ENCODE measurements at regions not wholly inside any gene's neighbourhood (a gene's known extent, or its start where the extent isn't known, plus 50 kb on each side); places are given as distances from the start of the nearest gene placed in this dataset.

DNA sequence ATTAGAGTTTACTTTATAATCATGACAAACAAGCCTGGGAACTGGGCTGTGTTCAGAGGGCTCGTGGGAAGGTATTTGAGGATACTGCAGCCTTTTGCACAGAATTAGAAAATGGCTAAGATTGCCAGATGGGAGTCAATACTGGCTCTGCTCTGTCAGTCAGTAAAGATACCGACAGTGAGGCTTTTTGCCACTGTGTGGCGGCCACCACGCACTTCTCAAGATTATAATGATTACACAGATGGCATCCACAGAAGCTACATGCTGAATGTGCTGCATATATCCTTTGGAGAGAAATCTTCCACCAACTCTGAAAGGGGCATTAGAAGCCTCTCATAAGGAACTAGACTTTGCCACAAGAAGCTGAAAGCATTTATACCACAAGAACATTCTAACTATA lies 213.4 kb upstream of the PTBP2 start:
- Mint-ChIP-seq H3K4me3 (no peak overlapping the region), H3K36me3 (ENCODE audit: low read depth) (no peaks in the 10 kb centered on the region), H3K27ac (no peak overlapping the region), H3K4me1 (no peaks in the 10 kb centered on the region), H3K9me3 (ENCODE audit: low read depth) (no peaks in the 10 kb centered on the region), H3K27me3 (peaks cover 2% of the 10 kb centered on the region)
- no peak for DNase-seq
- ATAC-seq, result no peak
- ChIA-PET POLR2A (no interaction called here), CTCF (no interaction called here)
- intact Hi-C loops (cut with DNase I, micrococcal nuclease), result no loop called here

DNA sequence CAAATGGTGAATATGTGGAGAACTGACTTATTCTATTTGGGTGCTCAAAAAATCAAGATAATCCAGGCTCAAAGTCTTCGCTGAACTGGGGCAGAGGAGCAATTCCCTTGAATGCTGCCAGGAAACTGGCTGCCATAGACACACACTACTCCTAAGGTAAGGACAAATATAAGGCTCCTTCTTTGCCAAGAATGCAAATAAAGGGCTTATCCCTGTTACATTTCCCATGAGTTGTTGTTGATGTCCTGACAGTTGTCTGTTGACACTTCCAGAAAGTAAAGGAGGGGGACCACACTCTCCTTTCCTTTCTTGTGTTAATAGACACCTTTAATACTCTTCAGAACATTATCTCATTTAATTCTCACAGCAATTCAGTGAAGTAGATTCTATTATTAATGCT lies 212.2 kb upstream of the PTBP2 start:
- H3K9me3 Mint-ChIP-seq (ENCODE audit: low read depth), result no peaks in the 10 kb centered on the region
- ChIA-PET CTCF (no interaction called here), POLR2A (no interaction called here)
- H3K4me1 Mint-ChIP-seq, result no peaks in the 10 kb centered on the region
- H3K27me3 Mint-ChIP-seq, result peaks cover 2% of the 10 kb centered on the region
- intact Hi-C loops (cut with DNase I, micrococcal nuclease), result no loop called here
- ATAC-seq, result no peak
- H3K36me3 Mint-ChIP-seq (ENCODE audit: low read depth), result no peaks in the 10 kb centered on the region
- no peak overlapping the region for H3K4me3 Mint-ChIP-seq
- no peak for DNase-seq
- H3K27ac Mint-ChIP-seq, result no peak overlapping the region

DNA sequence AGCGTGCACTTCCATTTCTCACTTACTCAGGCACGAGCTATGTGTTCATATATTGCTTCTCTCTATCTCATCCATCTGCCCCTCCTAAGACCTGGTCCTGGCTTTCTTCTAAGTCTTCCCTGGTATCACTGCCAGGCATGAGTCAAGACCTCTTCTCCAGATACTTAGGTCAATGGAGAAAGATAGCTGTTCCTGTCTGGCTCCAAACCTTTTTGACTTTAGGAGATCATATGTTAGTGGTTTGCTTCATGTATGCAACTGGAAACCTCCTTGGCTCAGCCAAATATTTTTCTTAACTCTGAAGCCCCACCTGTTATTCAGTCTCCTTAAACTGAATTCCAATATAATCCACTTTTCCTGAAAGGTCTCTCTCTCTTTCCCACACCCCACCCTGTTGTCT lies 211.6 kb upstream of the PTBP2 start:
- CTCF ChIA-PET, result no interaction called here
- DNase-seq, result no peak

DNA sequence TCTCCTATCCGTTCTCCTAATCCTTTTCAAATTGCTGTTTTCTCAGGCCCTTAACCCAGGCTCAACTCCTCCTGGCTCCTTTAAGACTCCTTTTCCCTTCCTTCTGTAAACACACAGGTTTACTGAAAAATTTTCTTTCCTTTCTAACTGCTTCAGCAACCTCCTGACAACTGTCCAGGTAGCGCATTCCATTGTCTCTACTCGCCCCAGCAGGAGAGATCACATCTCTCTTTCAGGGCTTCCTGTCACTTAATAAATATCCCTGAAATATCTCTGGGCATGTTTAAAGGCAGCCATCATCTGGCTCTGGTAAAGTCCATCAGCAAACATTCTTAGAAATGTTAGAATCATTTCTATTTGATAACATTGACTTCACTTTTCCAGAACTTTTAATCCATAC lies 211.2 kb upstream of the PTBP2 start:
- Mint-ChIP-seq H3K27ac (no peak overlapping the region), H3K4me1 (no peaks in the 10 kb centered on the region), H3K36me3 (ENCODE audit: low read depth) (no peaks in the 10 kb centered on the region), H3K4me3 (no peak overlapping the region), H3K9me3 (ENCODE audit: low read depth) (no peaks in the 10 kb centered on the region), H3K27me3 (peaks cover 2% of the 10 kb centered on the region)
- intact Hi-C loops (cut with DNase I, micrococcal nuclease), result no loop called here
- ATAC-seq, result no peak
- ChIA-PET POLR2A (no interaction called here), CTCF (no interaction called here)
- no peak for DNase-seq

More for the DNA sequence above, 211.6 kb upstream of the PTBP2 start:
- H3K4me3 Mint-ChIP-seq, result no peak overlapping the region
- POLR2A ChIA-PET, result no interaction called here
- ATAC-seq, result no peak
- H3K36me3 Mint-ChIP-seq (ENCODE audit: low read depth), result no peaks in the 10 kb centered on the region
- peaks cover 2% of the 10 kb centered on the region for H3K27me3 Mint-ChIP-seq
- intact Hi-C loops (cut with DNase I, micrococcal nuclease), result no loop called here
- no peak overlapping the region for H3K27ac Mint-ChIP-seq
- H3K9me3 Mint-ChIP-seq (ENCODE audit: low read depth), result no peaks in the 10 kb centered on the region
- H3K4me1 Mint-ChIP-seq, result no peaks in the 10 kb centered on the region

DNA sequence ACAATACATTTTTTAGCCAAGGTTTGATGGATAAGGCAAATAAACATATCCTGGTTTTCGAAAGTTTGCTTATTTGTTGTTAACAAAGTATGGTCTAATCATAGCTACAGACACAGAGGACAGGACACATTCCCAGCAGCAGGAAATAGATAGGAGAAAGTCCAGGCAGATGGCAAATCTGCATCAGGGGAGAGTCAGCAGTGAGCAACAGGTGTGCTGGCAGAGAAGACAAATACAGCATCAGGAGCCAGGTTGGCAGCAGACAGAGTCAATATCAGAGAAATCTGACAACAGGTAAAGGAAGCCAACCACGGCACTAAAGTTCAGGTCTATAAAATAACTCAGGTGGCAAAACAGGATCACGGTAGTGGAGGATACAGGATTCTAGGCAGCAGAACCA lies 210.7 kb upstream of the PTBP2 start:
- POLR2A ChIA-PET, result no interaction called here
- CTCF ChIA-PET, result interaction anchor here (0.7 kb wide), 1 partner anchor 565 kb away, joined by 3 read pairs; no protein-coding TSS in a partner anchor
- Mint-ChIP-seq H3K9me3 (ENCODE audit: low read depth) (no peaks in the 10 kb centered on the region), H3K27me3 (peaks cover 2% of the 10 kb centered on the region), H3K36me3 (ENCODE audit: low read depth) (no peaks in the 10 kb centered on the region), H3K4me1 (no peaks in the 10 kb centered on the region), H3K27ac (no peak overlapping the region), H3K4me3 (no peak overlapping the region)
- DNase-seq, result no peak
- ATAC-seq, result no peak
- intact Hi-C loops (cut with DNase I, micrococcal nuclease), result no loop called here

DNA sequence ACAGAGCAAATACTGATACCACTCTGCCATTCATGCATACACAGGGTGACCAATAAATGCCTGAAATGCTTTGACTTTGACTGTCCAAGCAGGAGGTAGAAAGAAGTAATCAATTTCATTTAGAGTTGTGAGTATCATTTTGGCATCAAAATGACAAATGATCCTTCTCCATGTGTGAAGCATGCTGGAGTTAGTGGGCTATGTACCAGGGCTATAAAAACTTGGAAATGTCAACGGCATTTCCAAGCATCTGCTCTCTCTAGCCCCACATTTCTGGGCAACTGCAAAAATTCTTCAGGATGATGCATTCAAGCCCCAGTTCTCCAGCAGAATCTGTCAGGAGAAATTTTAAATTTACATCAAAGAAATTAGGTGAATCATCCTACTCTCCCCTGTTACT lies 208.4 kb upstream of the PTBP2 start:
- intact Hi-C loops (cut with DNase I, micrococcal nuclease), result no loop called here
- H3K27me3 Mint-ChIP-seq, result no peaks in the 10 kb centered on the region
- POLR2A ChIA-PET, result no interaction called here
- H3K4me3 Mint-ChIP-seq, result no peak overlapping the region
- DNase-seq (no peak), ATAC-seq (no peak)
- no peaks in the 10 kb centered on the region for H3K9me3 Mint-ChIP-seq (ENCODE audit: low read depth)
- no peaks in the 10 kb centered on the region for H3K4me1 Mint-ChIP-seq
- CTCF ChIA-PET, result no interaction called here
- H3K36me3 Mint-ChIP-seq (ENCODE audit: low read depth), result no peaks in the 10 kb centered on the region
- no peak overlapping the region for H3K27ac Mint-ChIP-seq

DNA sequence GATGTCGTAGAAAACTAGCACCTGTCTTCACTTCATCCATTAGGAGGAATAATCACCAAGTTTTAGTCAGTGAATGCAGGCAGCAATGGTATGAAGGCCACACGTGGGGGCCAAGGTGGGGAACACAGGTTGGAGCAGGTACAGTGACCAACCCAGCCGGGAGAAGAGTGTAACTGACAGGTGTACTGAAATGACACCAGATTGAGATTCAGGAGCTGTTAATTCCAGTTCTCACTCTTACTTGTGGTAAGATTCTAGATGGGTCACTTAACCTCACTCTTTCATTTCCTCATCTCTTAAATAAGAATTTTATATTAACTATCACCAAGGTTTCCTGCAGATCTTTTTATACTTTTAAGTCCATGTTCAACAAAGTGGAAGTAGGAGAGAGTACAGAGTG lies 206.2 kb upstream of the PTBP2 start:
- Mint-ChIP-seq H3K27ac (no peak overlapping the region), H3K27me3 (no peaks in the 10 kb centered on the region), H3K36me3 (ENCODE audit: low read depth) (no peaks in the 10 kb centered on the region), H3K4me3 (no peak overlapping the region), H3K4me1 (no peaks in the 10 kb centered on the region), H3K9me3 (ENCODE audit: low read depth) (no peaks in the 10 kb centered on the region)
- ChIA-PET CTCF (no interaction called here), POLR2A (no interaction called here)
- intact Hi-C loops (cut with DNase I, micrococcal nuclease), result no loop called here
- DNase-seq (no peak), ATAC-seq (no peak)

DNA sequence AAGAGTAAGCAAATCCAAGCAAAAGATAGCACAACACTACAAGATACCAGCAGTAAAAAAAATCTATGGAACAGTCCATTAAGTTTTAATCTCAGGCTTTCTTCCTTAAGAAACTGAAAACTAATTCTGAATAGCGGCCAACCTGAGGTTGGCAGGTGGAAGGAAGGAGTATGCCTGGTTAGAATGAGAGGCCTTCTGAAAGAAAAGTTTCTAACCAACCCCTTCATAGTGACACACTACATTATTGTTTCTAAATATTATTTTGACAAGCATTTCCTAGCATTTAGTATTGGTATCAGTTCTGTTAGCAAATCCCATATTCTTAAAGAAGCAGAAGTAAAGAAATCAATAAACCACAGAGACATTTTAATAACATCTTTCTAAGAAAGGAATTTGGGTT lies 205.7 kb upstream of the PTBP2 start:
- Mint-ChIP-seq H3K27me3 (peaks cover 3% of the 10 kb centered on the region), H3K4me3 (no peak overlapping the region), H3K27ac (no peak overlapping the region), H3K4me1 (no peaks in the 10 kb centered on the region), H3K36me3 (ENCODE audit: low read depth) (no peaks in the 10 kb centered on the region), H3K9me3 (ENCODE audit: low read depth) (no peaks in the 10 kb centered on the region)
- ChIA-PET POLR2A (no interaction called here), CTCF (no interaction called here)
- intact Hi-C loops (cut with DNase I, micrococcal nuclease), result no loop called here
- DNase-seq (no peak), ATAC-seq (no peak)

DNA sequence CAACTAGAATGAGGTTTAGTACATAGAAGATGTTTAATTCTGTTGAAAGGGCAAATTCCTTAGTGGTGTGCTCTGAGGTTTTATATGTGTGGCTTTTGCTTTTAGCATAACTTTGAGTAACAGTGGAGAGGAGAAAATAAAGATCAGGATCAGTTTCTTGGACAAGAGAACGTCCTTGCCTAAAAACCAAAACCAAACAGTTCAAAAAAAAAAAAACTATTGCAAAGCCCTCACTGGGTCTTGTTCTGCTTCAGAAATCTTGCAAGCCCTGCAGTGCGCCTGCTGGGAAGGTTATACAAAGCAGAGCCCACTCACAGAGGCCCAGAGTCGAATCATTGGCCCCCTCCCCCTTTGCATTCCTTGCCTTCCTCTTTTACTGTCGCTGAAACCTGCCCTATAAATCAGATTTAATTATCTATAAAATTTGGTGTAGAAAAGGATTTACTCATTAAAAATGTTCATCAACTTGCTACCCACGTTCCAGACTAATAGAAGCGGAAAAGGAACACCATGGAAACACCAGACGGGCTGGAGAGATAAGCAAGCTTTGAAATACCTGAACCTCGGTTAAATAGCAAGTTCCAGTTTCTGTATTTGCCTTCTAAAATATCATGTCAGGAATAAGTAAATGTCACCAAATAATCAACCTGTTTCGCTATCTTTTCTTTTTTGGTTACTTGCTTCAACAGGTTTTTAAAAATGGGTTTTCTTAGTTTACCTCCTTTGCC lies 201.6 kb upstream of the PTBP2 start:
- Mint-ChIP-seq H3K27me3 (peaks cover 3% of the 10 kb centered on the region), H3K4me1 (no peaks in the 10 kb centered on the region), H3K27ac (no peak overlapping the region), H3K9me3 (ENCODE audit: low read depth) (no peaks in the 10 kb centered on the region), H3K4me3 (no peak overlapping the region), H3K36me3 (ENCODE audit: low read depth) (no peaks in the 10 kb centered on the region)
- intact Hi-C loops (cut with DNase I, micrococcal nuclease), result no loop called here
- ATAC-seq (no peak), DNase-seq (no peak)
- ChIA-PET POLR2A (no interaction called here), CTCF (no interaction called here)

DNA sequence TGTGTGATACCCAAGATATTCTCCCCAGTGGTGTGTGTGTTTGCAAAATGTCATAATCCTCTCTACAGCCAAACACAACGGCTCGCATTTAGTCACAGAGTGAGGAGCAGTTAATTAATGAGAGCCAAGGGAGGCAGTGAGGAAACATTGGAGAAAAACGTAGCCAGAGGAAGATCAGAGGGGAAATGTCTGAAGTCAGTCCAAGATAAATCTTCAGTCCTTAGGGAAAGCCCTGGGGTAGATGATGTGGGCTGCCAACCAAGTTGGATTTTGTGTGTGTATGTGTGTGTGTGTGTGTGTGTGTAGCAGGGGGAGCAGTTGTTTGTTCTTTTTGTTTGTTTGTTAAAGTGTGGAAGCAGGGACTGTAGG lies 201.0 kb upstream of the PTBP2 start:
- Mint-ChIP-seq H3K27me3 (peaks cover 3% of the 10 kb centered on the region), H3K4me3 (no peak overlapping the region), H3K4me1 (no peaks in the 10 kb centered on the region), H3K9me3 (ENCODE audit: low read depth) (no peaks in the 10 kb centered on the region), H3K36me3 (ENCODE audit: low read depth) (no peaks in the 10 kb centered on the region), H3K27ac (no peak overlapping the region)
- ChIA-PET CTCF (interaction anchor here (0.6 kb wide), 1 partner anchor 21 kb away, joined by 4 read pairs; no protein-coding TSS in a partner anchor), POLR2A (no interaction called here)
- intact Hi-C loops (cut with DNase I, micrococcal nuclease), result no loop called here
- ATAC-seq, result no peak
- DNase-seq, result no peak

DNA sequence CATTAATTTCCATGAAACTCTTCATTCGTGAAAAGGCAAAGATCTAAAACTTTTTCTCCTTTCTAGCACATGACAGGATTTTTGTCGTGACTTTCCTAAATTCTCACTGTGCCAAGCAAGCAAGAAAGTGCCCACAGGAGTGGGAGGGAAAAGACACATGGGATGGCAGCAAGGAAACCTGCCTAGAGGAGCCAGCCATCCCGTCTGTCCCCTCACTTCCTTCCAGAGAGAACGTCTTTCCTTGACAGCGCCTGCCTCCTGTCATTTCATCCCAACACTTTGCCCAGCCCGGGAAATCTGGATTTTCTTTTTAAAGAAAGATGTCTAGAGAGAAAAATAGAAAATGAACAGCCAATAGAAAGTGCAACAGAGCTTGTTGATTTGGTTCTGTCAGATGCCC lies 200.6 kb upstream of the PTBP2 start:
- no peak overlapping the region for H3K27ac Mint-ChIP-seq
- intact Hi-C loops (cut with DNase I, micrococcal nuclease), result no loop called here

DNA sequence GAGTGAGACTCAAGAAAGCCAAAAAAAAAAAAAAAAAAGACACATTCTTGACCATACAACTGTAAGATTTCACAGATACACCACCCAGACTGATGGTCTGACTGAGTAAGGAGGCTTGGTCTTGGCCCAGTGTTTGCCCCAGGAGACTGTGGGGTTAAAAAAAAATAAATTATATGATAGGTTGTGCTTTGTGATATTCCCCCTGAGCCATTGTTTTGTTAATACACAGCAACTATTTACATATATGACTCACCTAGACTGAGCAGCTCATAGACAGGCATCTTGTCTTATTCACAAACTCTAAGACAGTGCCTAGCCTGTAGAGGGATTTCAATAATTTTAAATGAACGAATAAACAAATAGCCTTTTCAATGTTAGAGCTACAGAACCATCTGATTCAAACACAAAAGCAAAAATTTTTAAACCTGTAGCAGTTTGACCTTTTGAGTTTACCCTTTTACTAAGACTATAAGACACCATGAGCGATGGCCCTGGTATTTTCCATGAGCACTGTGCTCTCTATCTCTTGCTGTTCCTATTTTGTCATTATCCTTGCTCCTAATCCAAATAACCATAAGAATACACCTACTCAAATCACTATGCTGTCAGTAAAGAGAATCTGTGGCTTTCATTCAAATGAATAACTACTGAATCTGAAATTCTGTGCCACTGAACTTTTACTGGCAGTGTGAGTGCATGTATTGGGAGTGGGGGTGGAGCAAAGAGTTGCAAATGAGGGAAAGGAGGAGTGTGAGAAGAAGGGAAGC lies 199.4 kb upstream of the PTBP2 start:
- no peaks in the 10 kb centered on the region for H3K4me1 Mint-ChIP-seq
- no peaks in the 10 kb centered on the region for H3K36me3 Mint-ChIP-seq (ENCODE audit: low read depth)
- intact Hi-C loops (cut with DNase I, micrococcal nuclease), result no loop called here
- no peak overlapping the region for H3K4me3 Mint-ChIP-seq
- H3K27me3 Mint-ChIP-seq, result peaks cover 3% of the 10 kb centered on the region
- H3K9me3 Mint-ChIP-seq (ENCODE audit: low read depth), result no peaks in the 10 kb centered on the region
- ATAC-seq (no peak), DNase-seq (no peak)
- CTCF ChIA-PET, result no interaction called here
- POLR2A ChIA-PET, result no interaction called here
- H3K27ac Mint-ChIP-seq, result no peak overlapping the region

More for the DNA sequence above, 200.6 kb upstream of the PTBP2 start:
- ATAC-seq (no peak), DNase-seq (no peak)
- CTCF ChIA-PET, result interaction anchor here (0.6 kb wide), 1 partner anchor 21 kb away, joined by 4 read pairs; no protein-coding TSS in a partner anchor
- POLR2A ChIA-PET, result no interaction called here
- no peak overlapping the region for H3K4me3 Mint-ChIP-seq
- no peaks in the 10 kb centered on the region for H3K9me3 Mint-ChIP-seq (ENCODE audit: low read depth)
- H3K27me3 Mint-ChIP-seq, result peaks cover 3% of the 10 kb centered on the region
- no peaks in the 10 kb centered on the region for H3K4me1 Mint-ChIP-seq
- no peaks in the 10 kb centered on the region for H3K36me3 Mint-ChIP-seq (ENCODE audit: low read depth)

Data from activated CD4-positive, alpha-beta T cell treated with anti-CD3 and anti-CD28 coated beads for 36 hours (primary cell).